OCI-LY3 (cell line): ENCODE measurements at regions not wholly inside any gene's neighbourhood (a gene's known extent, or its start where the extent isn't known, plus 50 kb on each side); places are given as distances from the start of the nearest gene placed in this dataset.

Experiments
- CTCF ChIP-seq: fragments of 200-600, 300-600 bp; sonication (generic); IDR thresholded peaks from 2 replicates; pipeline ENCODE4 v1.5.1; 2014; ENCODE audit warnings: antibody characterized with exemption, low read length, low read depth
- EZH2phosphoT487 ChIP-seq: fragments of 200-600 bp; shearing (Covaris generic); IDR thresholded peaks from 2 replicates; pipeline ENCODE4 v1.6.1; 2018; ENCODE audit warnings: antibody characterized with exemption, mixed run types, low read depth

- TF ChIP-seq CTCF (no peak), EZH2phosphoT487 (no peak)
These were observed 204.7 kb upstream of the DACH1 start for GRCh38 chr13:72071713-72072112.
